GM21723 (cell line): ENCODE measurements at regions not wholly inside any gene's neighbourhood (a gene's known extent, or its start where the extent isn't known, plus 50 kb on each side); places are given as distances from the start of the nearest gene placed in this dataset.

Source experiments
- ATAC-seq: cut with Tn5 transposase; IDR thresholded peaks from one replicate; pipeline ENCODE4 v1.9.1; 2021; ENCODE audit warnings: mild to moderate bottlenecking, moderate library complexity; ENCODE audit not compliant: unreplicated experiment

DNA sequence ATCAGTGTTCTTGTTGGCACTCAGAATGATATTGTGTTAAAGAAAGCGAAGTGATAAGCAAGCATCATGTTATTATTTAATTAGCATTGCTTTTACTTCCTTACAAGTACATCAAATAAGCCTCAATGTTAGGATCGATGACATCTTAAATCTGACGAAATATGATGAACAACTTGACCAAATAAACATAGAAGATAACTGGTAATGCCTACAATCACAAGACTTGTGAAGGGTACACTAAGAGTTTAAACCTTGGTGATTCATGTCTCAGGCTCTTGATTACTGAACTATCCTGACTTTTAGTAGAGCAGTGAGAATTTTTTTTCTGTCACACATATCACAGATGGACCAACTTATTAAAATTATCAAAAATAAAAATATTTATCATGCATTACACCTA is 500.8 kb upstream of the ZEB2 start:
- no peak for ATAC-seq

DNA sequence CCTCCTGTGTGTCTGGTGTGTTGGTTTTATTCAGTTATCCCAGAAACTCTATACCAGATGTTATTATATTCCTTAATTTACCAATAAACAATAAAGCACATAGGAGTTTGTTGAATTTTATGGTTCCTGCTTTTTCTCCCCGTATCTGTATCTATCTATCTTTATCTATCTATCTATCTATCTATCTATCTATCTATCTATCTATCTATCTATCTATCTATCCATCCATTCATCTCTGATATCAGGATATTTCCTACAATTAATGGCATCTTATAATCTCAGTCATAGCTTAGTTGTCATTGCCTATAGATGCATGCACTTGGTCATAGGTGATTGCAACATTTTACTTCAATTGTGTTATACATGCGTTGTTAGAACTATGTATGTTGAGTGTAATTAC is 500.2 kb upstream of the ZEB2 start:
- ATAC-seq, result no peak

DNA sequence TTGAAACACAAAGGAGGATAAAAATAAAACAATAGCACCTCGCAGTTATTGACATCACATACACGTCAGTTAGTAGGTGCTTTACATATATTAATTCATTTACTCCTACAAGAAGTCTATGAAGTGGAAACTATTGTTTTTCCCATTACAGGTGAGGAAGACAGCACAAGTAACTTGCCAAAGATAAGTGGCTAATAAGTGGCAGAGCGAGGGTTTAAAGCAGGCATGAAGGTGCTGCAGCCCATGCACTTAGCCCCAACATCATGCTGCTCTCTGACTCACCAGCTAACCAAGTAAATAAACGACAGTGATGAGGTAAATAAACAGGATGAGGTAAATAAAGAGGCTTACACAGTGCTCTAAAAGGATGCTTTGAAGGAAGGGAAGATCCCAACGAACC is 498.6 kb upstream of the ZEB2 start:
- no peak for ATAC-seq

DNA sequence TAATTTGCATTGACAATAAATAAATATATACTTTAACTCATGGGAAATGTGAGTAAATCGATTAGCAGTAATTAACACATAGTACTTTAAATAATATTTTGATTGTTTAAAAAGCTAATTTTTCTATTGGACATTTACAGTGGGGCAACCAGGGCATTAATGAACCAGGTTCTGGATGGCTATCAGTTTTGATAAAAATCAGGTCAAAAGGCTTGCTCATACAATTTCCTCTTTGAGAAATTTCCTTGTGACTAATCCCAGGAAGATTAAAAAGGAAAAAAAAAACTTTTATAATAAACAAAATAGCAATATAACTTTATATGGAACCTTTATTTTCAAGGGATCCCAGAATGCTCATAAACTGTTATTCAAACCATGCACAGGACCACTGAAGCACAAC is 497.2 kb upstream of the ZEB2 start:
- no peak for ATAC-seq

DNA sequence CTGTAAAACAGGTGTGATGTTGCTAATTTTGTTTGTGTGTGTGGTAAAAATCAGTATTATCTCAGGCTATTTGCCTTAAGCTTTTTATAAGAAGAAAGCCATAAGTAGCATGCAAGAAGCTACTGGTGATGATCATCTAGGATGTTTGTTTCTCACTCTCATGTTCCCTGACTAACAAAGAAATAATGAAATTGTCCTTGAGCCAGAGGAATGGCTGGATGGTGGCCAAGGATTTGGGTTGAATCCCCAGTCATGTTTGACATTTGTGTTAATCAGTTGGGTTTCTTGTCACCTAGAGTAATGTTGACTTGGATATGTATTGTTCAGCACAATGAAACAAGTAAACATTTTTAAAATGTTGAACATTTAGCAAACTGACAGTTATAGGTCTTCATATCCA is 496.8 kb upstream of the ZEB2 start:
- ATAC-seq, result no peak

DNA sequence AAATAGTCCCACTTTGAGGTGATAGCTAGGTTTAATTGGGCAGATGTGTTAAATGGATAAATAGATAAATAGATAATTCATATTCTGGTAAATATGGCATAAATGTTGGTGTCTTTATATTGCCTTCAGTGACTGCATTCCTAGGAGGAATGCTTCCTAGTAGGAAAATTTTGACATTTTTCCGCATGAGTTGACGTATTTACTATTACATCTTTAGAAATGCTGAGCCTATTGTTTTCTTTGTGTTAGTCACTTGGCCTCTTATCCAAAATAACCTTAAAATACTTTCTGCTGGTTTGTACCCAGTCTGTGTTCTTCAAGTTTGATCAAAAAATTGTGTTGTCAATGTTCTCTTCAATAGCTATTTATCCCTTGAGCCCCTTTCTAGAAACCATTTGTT is 495.6 kb upstream of the ZEB2 start:
- no peak for ATAC-seq

DNA sequence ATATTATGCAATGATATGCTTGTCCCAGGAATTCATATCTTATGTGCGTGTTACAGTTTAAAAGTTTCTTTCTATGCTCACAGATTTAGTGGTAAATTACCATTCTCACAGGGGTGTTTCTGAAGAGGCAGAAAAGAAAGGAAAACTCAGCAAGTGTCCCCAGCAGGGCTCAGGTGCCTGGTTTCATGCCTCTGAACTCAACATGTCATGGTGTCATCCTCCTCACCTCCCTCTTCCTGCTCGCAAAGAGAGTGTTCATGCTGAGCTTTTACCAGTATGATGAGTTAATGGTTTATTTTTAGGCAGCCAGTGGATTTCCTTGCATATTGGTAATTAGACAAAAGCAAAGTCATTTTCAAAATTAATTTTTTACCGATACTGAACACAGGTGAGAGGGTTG is 492.9 kb upstream of the ZEB2 start:
- no peak for ATAC-seq

DNA sequence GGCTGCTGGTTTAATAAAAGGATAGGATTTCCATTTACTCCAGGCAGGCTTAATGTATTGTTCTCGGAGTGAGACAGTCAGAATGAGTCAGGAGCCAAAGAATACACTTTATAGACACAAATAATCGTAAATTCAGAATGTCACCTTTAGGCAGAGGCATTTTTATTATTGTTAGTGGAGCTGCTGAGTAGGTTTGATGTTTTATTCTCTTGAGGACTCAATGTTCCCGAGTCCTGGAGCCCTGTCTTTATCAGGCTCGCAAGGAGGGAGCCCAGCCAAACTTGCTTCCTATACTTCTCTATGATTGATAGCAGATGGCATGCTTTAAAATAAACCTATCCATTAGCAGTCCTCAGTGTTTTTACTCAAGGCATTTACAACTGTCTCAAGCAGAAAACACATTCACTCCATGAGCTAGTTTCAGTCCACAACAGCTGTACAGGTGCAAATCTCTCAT is 492.3 kb upstream of the ZEB2 start:
- ATAC-seq, result no peak

DNA sequence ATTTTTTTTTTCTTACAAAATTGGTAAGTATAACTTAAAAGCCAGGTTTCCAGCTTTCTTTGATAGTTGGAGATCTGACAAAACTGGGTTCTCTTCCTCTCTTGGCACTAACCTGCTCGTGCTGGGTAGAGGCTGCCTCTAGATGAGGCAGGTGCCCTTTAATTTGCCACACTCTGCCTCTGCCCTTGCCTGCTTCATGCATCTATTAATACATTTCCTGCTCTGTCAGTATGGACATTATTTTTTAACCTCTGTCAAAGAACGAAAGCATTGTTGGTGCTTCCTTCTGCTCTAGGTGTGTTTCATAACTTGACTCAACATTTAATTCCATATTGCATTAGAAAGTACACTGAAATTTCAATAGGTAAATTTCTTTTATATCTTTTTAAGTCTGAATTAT is 490.7 kb upstream of the ZEB2 start:
- no peak for ATAC-seq

DNA sequence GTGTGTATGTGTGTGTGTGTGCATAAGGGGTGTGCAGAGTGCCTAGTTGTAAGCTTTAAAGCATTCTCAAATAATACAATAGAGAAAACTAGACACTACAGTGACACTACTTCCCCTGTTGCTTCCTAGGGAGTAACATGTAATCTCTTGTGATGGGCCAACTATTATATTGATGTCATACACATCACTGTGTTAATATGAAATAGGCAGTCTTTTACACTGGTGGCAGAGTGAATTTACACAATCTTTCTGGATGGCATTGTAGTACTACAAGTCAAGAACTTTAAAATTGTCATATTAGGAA is 488.0 kb upstream of the ZEB2 start:
- ATAC-seq, result no peak

DNA sequence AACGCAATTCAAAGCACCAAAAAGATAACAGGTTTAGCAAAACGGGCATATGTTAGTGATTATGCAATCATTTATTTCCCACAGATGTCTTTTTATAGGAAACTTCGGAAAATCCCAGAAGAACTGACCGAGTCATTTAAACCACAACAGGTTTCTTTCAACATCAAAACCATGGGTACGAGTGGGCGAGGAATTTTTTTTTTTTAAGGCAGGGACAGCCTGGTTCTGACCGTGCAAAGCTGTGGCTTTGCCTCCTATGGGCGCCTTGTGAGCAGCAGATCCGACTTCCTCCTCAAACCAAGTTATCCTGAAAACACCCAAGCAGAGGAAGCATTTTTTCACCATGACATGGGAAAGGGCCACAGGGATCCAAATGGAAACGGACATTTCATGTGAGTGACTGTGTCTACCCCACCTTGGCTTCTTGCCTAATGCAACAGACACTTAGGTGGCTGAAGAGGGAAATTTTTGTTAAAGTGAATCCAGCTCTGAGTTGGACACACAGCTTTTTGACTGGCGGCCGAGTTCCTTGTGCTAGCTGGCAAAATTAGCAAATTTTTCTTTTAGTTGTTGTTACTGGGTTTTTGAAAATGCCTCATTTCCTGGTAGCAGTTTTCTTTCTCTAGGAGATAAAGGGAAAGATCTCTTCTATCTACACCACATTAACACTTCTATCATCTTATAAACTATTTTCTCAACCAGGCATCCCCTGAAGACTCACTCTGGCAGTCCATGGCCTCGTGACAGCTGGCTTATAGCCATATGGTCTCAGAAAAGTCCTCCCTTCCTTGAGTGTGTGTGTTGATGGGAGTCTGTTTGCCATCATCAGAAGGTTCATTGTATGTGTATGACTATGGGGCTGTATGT is 487.4 kb upstream of the ZEB2 start:
- ATAC-seq, result no peak

DNA sequence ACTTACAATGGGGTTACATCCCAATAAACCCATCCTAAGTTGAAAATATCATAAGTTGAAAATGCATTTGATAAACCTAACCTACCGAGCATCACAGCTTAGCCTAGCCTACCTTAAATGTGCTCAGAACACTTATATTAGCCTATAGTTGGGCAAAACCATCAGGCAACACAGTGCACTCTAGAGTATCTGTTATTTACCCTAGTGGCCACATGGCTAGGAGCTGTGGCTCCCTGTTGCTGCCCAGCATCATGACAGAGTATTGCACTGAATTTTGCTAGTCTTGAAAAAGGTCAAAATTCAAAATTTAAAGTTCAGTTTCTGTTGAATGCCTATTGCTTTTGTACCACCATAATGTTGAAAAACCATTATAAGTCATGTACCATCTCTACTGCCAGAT is 482.7 kb upstream of the ZEB2 start:
- no peak for ATAC-seq

DNA sequence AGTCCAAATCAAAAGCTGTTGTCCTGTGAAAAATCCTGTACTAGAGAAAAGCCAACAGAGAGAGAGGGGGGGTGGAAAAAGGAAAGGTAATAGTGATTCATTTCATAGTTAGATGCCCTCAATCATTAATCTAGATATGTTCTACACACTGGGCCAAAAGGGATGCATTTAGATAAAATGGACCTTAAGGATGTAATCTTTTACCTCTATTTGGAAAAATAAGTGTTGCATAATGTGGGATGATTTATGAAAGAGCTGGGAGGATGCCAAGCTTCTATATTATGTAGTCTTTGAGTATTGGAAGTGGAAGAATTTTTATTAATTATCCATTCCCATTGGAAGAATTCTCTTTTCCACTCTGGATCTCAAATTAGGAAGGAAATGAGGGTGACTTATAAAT is 480.5 kb upstream of the ZEB2 start:
- no peak for ATAC-seq

DNA sequence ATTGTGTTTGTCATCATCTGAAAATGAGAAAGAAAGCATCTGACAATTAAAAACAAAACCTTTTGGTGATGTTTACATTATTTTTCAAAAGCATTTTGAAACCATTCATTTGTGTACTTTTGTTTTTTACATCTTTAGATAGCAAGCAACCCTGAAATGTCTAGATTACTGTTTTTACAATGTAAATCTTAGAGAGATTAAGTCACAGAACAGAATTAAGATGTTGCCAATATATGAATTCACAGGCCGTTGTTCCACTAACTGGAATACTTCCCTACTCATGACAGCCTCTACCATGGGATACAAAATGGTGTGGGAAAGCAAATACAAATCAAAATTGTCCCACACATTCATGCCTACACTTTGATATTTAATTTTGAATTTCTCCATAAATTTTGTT is 480.0 kb upstream of the ZEB2 start:
- ATAC-seq, result no peak

DNA sequence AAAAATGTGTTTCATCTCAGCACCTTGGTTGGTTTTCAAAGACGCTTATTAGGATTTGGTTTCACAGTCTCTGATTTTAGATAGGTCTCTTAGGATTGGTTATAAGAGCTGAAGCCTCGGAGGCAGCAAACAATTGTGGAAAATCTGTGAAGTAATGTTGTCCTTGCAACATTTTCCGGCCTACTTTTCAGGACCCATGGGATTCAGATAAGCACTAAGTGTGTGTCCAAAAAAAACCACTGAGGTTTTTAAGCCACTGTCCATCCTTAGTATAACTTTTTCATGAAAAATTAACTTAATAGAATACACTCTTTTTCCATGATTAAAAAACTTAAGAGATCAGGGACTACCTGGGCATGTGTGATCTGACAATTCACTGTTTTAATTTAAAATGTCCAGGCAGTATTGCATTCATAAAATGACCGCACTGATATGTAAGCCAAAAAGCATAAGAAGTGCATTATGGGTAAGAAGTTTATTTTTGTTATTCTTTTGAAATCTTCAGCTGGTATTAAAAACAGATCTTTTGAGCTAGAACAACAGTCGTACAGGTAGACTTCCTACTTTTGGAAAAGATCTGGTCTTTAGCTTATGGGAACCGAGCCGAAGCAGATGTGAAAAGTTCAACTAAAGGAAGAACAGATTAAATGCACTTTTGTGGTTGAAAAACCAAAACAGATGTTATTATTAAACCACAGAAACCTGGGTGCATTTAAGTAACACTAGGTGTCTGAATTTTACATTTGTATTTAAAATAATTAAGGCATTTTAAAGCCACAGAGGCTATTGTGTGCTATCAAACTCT is 479.4 kb upstream of the ZEB2 start:
- no peak for ATAC-seq

DNA sequence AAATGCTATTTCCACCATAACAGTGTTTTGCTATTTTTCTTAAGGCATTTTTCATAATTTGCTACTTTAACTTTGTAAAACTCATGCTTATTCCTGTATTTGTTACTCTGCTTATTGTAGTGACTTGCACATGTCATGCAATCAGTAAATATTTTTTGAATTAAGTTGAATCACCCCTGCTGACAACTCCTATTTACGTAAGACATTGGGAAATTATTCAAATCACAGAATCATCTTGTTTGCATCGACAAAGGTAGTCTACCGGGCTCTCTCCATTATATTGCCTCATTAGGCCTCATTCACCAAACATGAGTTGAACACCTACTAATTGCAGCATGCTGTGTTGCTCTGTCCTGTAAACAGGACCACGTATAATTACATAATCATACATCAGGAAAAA is 478.5 kb upstream of the ZEB2 start:
- no peak for ATAC-seq

DNA sequence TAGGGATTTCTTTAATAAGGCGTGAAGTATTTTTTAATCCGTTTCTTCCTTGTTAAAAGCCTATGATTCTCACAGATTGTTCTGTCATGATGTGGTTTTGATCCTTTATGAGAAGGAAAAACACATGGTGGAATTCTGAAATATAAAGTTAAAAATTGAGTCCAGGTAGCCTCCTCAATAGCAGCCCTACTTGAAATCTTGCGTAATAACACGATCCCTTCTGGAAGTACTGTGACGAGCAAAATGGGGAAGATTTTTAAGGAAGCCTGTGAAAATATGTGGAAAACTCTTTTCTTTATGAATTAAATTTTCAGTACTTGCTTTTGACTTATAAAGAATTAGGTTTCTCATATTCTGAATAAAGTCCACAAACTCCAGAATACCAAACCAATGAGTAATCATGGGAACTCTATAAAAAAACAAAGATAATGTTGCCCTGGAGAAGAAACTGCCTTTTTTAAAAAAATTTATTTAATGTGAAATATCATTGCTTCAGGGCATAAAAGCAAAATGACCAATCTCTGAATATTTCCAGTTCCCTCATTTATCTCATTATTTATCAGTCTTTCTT is 476.4 kb upstream of the ZEB2 start:
- ATAC-seq, result no peak

DNA sequence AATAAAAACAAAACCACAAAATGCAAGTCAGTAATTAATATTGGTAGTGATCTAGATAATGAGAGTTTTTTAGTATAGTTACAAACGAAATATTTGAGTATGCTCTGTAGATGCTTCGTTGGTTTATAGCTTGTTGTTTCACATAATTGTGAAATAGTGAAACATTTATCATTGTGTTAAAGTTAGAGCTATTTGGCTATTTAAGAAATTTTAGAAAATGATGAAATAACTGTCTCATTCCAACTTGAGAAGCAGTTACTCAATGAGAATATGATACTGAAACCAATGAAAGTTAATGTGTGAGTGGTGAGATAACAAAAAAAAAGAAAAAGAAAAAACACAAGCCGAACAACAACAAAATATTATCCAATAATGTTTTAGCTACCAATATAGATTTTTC is 475.6 kb upstream of the ZEB2 start:
- ATAC-seq, result no peak

DNA sequence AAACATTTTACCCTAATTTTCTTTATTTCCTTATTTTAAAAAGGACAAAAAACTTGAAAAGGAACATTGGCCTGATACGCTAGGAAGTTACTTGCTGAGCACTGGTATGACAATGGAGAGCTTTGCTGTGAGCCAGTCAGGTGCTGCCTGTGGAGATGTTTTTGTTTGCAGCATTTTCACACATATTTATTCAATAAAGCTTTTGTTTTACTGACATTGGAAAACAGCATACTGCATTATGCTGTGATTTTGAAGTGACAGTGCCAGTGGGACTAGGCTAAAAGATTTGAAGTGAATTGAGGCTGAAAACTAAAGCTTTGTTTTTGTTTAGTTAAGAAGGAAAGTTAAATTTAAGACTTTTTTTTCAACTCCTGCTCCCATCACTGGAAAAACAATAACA is 470.7 kb upstream of the ZEB2 start:
- no peak for ATAC-seq

DNA sequence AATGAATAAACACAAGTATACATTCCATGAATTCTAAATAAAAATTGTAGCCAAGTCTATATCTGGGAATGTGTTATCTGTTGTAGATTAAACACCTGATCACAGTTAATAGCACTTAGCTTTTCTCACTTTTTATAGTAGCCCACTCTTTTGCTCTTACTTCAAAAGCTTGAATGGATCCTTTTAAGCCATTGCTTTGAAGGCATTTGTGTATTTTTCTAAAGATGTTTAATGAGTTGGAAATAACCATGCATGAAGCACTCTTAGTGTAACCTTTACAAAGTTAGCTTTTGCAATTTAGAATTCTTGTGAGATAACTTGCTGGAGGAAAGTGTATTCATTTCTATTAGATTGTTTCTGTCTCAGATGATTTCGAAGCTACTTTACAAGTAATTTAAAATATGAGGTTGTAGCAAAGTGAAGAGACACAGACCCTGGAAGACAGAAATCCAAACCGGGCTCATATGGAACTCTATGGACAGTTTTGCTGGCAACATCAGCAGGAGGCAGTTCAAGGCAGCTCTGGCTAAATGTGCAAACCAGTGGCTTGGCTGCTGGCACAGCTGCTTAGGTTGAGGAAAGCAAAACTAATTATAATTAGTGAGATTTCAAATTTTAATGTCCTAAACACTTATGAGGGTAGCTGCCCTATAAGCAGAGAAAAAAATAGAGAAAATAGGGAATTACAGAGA is 469.8 kb upstream of the ZEB2 start:
- ATAC-seq, result no peak

DNA sequence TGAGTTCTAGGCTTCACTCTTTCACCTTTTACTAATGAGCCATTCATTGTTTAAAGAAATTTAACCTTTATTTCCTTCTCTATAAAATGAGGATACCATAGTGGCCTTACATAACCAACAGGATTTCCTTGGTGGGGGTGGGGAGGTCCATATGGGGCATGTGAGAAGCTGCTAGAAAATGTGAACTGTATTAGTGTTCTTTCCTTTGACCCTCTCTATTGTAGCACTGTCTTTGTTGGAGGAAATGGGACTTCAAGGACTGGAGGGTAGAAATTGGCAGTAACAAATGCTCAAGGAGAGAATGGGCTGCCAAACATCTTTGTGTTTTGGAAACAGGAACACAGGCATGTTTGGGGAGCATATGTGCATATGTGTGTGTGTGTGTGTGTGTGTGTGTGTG is 468.7 kb upstream of the ZEB2 start:
- ATAC-seq, result no peak

DNA sequence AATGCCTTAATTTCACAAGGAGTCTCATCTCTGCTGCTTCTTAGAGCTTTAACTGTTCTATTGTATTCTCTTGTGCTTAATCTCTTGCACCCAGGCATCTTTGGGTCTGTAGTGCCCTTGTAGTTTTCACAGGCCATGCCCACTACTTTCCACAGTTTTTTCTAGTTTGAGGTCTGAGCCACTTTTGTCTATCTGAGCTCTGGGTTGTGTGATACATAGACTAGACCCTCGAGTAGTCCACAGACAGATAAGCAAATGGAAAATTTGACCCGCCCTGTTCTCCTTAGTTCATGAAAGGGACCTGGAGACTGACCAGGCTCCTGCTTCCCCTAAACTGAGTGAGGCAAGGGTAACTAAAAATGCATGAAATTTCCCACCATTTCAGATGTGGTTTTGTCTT is 466.8 kb upstream of the ZEB2 start:
- ATAC-seq, result no peak
